Liver (tissue), 3 donors: ENCODE measurements at regions not wholly inside any gene's neighbourhood (a gene's known extent, or its start where the extent isn't known, plus 50 kb on each side); places are given as distances from the start of the nearest gene placed in this dataset.

Experiments
- RAD21 ChIP-seq, 2 donors: IDR thresholded peaks; 2 replicates each; pipeline ENCODE4 v1.6.1; 2016; ENCODE audit warnings: antibody characterized with exemption in 2 of 2, mild to moderate bottlenecking in 2 of 2
- TAF1 ChIP-seq: conservative IDR thresholded peaks from 2 replicates; pipeline ENCODE4 v1.6.1; 2016; ENCODE audit warnings: antibody characterized with exemption, mild to moderate bottlenecking
- TF ChIP-seq, protein P1 (sequence below): fragments of 150-350 bp; IDR thresholded peaks from 2 replicates; pipeline ENCODE4 v1.5.1; 2017; ENCODE audit warnings: improper control_type of control experiment, low read depth, low read length; ENCODE audit not compliant: missing input control
- TF ChIP-seq, protein P2 (sequence below): IDR thresholded peaks from 2 replicates; pipeline ENCODE4 v1.6.1; 2016; ENCODE audit warnings: antibody characterized with exemption
- donor health status: healthy.
- donor health status: healthy.

DNA sequence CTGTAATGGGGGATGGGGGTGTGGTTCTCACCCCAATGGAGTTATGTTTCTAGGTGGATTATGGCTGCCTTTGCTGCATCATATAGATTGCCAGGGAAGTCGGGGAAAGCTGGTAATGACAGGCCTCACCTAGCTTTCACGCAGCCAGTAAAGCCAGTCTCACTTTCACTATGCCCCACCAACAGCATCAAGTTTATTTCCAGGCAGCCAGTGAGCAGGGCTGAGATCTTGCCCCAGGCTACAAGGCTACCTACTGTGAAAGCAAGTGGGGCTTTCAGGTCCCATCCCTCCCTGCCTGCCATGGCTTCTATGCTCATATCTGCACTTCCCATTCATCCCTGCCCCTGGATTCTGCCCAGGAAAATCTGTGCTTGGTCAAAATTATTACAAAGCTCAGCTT is 61.7 kb upstream of the NXPH1 start:
- TF ChIP-seq, protein P1, sequence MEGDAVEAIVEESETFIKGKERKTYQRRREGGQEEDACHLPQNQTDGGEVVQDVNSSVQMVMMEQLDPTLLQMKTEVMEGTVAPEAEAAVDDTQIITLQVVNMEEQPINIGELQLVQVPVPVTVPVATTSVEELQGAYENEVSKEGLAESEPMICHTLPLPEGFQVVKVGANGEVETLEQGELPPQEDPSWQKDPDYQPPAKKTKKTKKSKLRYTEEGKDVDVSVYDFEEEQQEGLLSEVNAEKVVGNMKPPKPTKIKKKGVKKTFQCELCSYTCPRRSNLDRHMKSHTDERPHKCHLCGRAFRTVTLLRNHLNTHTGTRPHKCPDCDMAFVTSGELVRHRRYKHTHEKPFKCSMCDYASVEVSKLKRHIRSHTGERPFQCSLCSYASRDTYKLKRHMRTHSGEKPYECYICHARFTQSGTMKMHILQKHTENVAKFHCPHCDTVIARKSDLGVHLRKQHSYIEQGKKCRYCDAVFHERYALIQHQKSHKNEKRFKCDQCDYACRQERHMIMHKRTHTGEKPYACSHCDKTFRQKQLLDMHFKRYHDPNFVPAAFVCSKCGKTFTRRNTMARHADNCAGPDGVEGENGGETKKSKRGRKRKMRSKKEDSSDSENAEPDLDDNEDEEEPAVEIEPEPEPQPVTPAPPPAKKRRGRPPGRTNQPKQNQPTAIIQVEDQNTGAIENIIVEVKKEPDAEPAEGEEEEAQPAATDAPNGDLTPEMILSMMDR, result no peak
- TF ChIP-seq, protein P2, sequence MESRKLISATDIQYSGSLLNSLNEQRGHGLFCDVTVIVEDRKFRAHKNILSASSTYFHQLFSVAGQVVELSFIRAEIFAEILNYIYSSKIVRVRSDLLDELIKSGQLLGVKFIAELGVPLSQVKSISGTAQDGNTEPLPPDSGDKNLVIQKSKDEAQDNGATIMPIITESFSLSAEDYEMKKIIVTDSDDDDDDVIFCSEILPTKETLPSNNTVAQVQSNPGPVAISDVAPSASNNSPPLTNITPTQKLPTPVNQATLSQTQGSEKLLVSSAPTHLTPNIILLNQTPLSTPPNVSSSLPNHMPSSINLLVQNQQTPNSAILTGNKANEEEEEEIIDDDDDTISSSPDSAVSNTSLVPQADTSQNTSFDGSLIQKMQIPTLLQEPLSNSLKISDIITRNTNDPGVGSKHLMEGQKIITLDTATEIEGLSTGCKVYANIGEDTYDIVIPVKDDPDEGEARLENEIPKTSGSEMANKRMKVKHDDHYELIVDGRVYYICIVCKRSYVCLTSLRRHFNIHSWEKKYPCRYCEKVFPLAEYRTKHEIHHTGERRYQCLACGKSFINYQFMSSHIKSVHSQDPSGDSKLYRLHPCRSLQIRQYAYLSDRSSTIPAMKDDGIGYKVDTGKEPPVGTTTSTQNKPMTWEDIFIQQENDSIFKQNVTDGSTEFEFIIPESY, result no peak
- TF ChIP-seq TAF1 (no peak), RAD21 (IDR thresholded peaks at IDR 0.05) (no peak)
